Astrocyte (in vitro differentiated cells and primary cell): ENCODE measurements at regions not wholly inside any gene's neighbourhood (a gene's known extent, or its start where the extent isn't known, plus 50 kb on each side); places are given as distances from the start of the nearest gene placed in this dataset.

ENCODE experiments used
- DNase-seq: peaks from one replicate; pipeline ENCODE4 v3.0.0-alpha.2; 2010; ENCODE audit warnings: low read depth
- FAIRE-seq: peaks from 2 replicates; lab custom pipeline; 2011; peaks lifted over from hg19 to GRCh38; lab: Jason Lieb, UNC
- H2AFZ ChIP-seq: 2 replicates; pipeline ENCODE4 v1.6.0; 2012; ENCODE audit warnings: low read depth, low read length, inconsistent platforms
- H3K27ac ChIP-seq: 2 replicates; pipeline ENCODE4 v1.5.1; 2011; ENCODE audit warnings: low read depth, low read length, inconsistent platforms
- H3K27me3 ChIP-seq: 2 replicates; pipeline ENCODE4 v1.6.0; 2011; ENCODE audit warnings: low read length, inconsistent platforms; ENCODE audit not compliant: insufficient read depth
- H3K36me3 ChIP-seq: 2 replicates; pipeline ENCODE4 v1.5.1; 2011; ENCODE audit warnings: low read length, inconsistent platforms; ENCODE audit not compliant: insufficient read depth
- H3K4me1 ChIP-seq: 2 replicates; pipeline ENCODE4 v1.5.1; 2011; ENCODE audit warnings: low read length, inconsistent platforms; ENCODE audit not compliant: insufficient read depth
- H3K4me2 ChIP-seq: 2 replicates; pipeline ENCODE4 v1.6.0; 2012; ENCODE audit warnings: low read length, inconsistent platforms
- H3K4me3 ChIP-seq: 2 replicates; pipeline ENCODE4 v1.5.1; 2011; ENCODE audit warnings: low read depth, mild to moderate bottlenecking, low read length, inconsistent platforms; ENCODE audit not compliant: insufficient read depth
- H3K79me2 ChIP-seq: 2 replicates; pipeline ENCODE4 v1.6.0; 2012; ENCODE audit warnings: mild to moderate bottlenecking, low read length, inconsistent platforms; ENCODE audit not compliant: insufficient read depth
- H3K9ac ChIP-seq: 2 replicates; pipeline ENCODE4 v1.6.0; 2012; ENCODE audit warnings: mild to moderate bottlenecking, low read length, inconsistent platforms
- H3K9me3 ChIP-seq: 2 replicates; pipeline ENCODE4 v1.5.1; 2012; ENCODE audit warnings: low read depth, mild to moderate bottlenecking, low read length, inconsistent platforms; ENCODE audit not compliant: insufficient read depth
- H4K20me1 ChIP-seq: 2 replicates; pipeline ENCODE4 v1.6.0; 2012; ENCODE audit warnings: low read length, inconsistent platforms; ENCODE audit not compliant: insufficient read depth
- H3K27ac Mint-ChIP-seq: one replicate; pipeline ENCODE4 v1.8.0; 2021; ENCODE audit warnings: mild to moderate bottlenecking, mixed read lengths; ENCODE audit not compliant: unreplicated experiment
- H3K27me3 Mint-ChIP-seq: one replicate; pipeline ENCODE4 v1.8.0; 2021; ENCODE audit warnings: low read depth, mixed read lengths; ENCODE audit not compliant: unreplicated experiment
- H3K36me3 Mint-ChIP-seq: one replicate; pipeline ENCODE4 v1.8.0; 2021; ENCODE audit warnings: low read depth, mixed read lengths; ENCODE audit not compliant: unreplicated experiment
- H3K4me1 Mint-ChIP-seq: one replicate; pipeline ENCODE4 v1.8.0; 2021; ENCODE audit warnings: low read depth, mixed read lengths; ENCODE audit not compliant: unreplicated experiment
- H3K4me3 Mint-ChIP-seq: one replicate; pipeline ENCODE4 v1.8.0; 2021; ENCODE audit warnings: mild to moderate bottlenecking, moderate library complexity, mixed read lengths; ENCODE audit not compliant: unreplicated experiment
- H3K9me3 Mint-ChIP-seq: one replicate; pipeline ENCODE4 v1.8.0; 2021; ENCODE audit warnings: mild to moderate bottlenecking, mixed read lengths; ENCODE audit not compliant: unreplicated experiment
- EZH2 ChIP-seq: IDR thresholded peaks from 2 replicates; pipeline ENCODE4 v1.6.1; 2012; ENCODE audit warnings: mild to moderate bottlenecking, low read length, inconsistent platforms; ENCODE audit not compliant: insufficient read depth
- TF ChIP-seq, protein P1 (sequence below): IDR thresholded peaks from 2 replicates; pipeline ENCODE4 v1.5.1; 2011; ENCODE audit warnings: low read depth, mild to moderate bottlenecking, inconsistent platforms, low read length, moderate library complexity; ENCODE audit not compliant: insufficient read depth

DNA sequence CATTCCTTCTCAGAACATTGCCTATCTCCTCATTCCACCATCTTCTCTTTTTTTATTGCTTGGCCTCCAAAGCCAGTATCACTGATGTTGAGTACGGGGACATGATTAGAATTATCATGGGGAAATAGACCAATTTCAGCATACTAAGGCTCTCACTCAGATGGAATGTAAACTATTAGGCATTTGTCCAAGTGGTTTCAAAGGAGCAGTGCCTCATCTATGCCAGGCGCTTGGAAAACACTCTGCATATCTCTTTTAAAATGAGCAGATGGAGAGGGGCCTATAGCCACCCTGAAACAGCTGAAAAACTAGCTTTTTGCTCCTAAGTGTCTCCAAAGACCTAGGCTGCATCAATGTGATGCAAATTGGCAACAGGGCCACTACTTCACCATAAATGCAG, 150.8 kb upstream of the DIPK2B start:
- Histone ChIP-seq H2AFZ (no peak overlapping the region), H3K27me3 (no peaks in the 10 kb centered on the region), H3K79me2 (no peaks in the 10 kb centered on the region), H3K27ac (no peak overlapping the region), H3K4me2 (peak overlapping the region; percentile 30), H4K20me1 (no peaks in the 10 kb centered on the region), H3K9me3 (no peaks in the 10 kb centered on the region), H3K4me1 (peaks cover 5% of the 10 kb centered on the region), H3K36me3 (no peaks in the 10 kb centered on the region), H3K4me3 (no peak overlapping the region), H3K9ac (no peak overlapping the region)
- Mint-ChIP-seq H3K27me3 (no peaks in the 10 kb centered on the region), H3K27ac (peak overlapping the region; percentile 62), H3K4me1 (peaks cover 4% of the 10 kb centered on the region), H3K36me3 (peaks cover 2% of the 10 kb centered on the region), H3K9me3 (peaks cover 4% of the 10 kb centered on the region), H3K4me3 (no peak overlapping the region)
- FAIRE-seq, result peak; percentile 90
- DNase-seq, result peak; percentile 74
- TF ChIP-seq, protein P1, sequence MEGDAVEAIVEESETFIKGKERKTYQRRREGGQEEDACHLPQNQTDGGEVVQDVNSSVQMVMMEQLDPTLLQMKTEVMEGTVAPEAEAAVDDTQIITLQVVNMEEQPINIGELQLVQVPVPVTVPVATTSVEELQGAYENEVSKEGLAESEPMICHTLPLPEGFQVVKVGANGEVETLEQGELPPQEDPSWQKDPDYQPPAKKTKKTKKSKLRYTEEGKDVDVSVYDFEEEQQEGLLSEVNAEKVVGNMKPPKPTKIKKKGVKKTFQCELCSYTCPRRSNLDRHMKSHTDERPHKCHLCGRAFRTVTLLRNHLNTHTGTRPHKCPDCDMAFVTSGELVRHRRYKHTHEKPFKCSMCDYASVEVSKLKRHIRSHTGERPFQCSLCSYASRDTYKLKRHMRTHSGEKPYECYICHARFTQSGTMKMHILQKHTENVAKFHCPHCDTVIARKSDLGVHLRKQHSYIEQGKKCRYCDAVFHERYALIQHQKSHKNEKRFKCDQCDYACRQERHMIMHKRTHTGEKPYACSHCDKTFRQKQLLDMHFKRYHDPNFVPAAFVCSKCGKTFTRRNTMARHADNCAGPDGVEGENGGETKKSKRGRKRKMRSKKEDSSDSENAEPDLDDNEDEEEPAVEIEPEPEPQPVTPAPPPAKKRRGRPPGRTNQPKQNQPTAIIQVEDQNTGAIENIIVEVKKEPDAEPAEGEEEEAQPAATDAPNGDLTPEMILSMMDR, result no peak
- no peak for TF ChIP-seq EZH2

DNA sequence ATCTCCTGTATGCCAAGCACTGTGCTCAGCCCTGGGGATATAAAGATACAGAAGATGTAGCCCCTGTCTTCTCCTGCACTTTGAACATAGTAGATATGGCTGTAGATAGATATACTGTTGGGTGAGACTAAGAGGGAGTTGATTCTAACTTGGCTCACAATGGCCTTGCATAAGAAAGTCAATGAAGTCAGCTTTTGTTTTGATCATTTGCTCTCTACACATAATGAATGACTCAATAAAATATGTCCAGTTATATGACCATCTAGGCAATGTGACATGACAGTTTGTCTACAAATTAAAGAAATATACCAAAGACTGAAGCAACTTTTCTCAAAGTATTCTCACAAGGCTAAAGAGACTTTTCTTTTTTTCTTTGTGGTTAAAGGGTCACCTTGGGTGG, 147.6 kb upstream of the DIPK2B start:
- TF ChIP-seq, protein P1, result no peak
- TF ChIP-seq EZH2, result no peak
- Histone ChIP-seq H3K4me1 (peaks cover 9% of the 10 kb centered on the region), H3K79me2 (no peaks in the 10 kb centered on the region), H3K27me3 (no peaks in the 10 kb centered on the region), H3K27ac (no peak overlapping the region), H3K36me3 (no peaks in the 10 kb centered on the region), H4K20me1 (no peaks in the 10 kb centered on the region), H3K4me2 (no peak overlapping the region), H3K9ac (no peak overlapping the region), H2AFZ (no peak overlapping the region), H3K9me3 (no peaks in the 10 kb centered on the region), H3K4me3 (no peak overlapping the region)
- no peak for DNase-seq
- Mint-ChIP-seq H3K4me3 (no peak overlapping the region), H3K4me1 (peaks cover 6% of the 10 kb centered on the region), H3K36me3 (peaks cover 2% of the 10 kb centered on the region), H3K27ac (no peak overlapping the region), H3K27me3 (no peaks in the 10 kb centered on the region), H3K9me3 (peaks cover 4% of the 10 kb centered on the region)
- FAIRE-seq, result no peak

DNA sequence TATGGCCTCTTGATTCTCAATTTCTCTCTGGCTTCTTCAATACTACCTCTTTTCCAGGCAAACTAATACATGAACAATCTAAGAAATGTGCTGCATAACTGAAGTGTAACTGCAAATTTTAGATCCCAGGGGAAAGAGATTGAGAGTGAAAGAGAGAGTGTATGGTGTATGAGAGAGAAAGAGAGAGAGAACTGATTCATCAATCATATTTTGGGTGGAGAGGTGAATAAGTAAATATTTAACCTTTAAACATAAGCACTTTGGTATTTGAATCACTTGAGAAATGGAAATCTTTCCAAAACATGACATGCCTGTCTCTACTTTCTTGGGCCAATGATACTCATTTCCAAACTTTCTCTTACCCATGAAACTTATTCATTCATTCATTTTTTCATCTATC, 147.2 kb upstream of the DIPK2B start:
- H3K27ac ChIP-seq, result no peak overlapping the region
- H2AFZ ChIP-seq, result no peak overlapping the region
- H3K4me1 Mint-ChIP-seq, result peaks cover 6% of the 10 kb centered on the region
- H3K79me2 ChIP-seq, result no peaks in the 10 kb centered on the region
- H3K27me3 Mint-ChIP-seq, result no peaks in the 10 kb centered on the region
- H3K36me3 Mint-ChIP-seq, result peaks cover 2% of the 10 kb centered on the region
- H3K36me3 ChIP-seq, result no peaks in the 10 kb centered on the region
- no peaks in the 10 kb centered on the region for H3K9me3 ChIP-seq
- H3K27me3 ChIP-seq, result no peaks in the 10 kb centered on the region
- peaks cover 9% of the 10 kb centered on the region for H3K4me1 ChIP-seq
- no peak for TF ChIP-seq EZH2
- TF ChIP-seq, protein P1, result no peak
- H3K4me2 ChIP-seq, result no peak overlapping the region
- FAIRE-seq (peak; percentile 89), DNase-seq (peak; percentile 63)
- no peak overlapping the region for H3K4me3 ChIP-seq
- H3K4me3 Mint-ChIP-seq, result no peak overlapping the region
- no peak overlapping the region for H3K27ac Mint-ChIP-seq
- H3K9ac ChIP-seq, result no peak overlapping the region
- H3K9me3 Mint-ChIP-seq, result peaks cover 4% of the 10 kb centered on the region
- no peaks in the 10 kb centered on the region for H4K20me1 ChIP-seq
